Upper lobe of left lung (tissue), 6 donors: ENCODE measurements at regions not wholly inside any gene's neighbourhood (a gene's known extent, or its start where the extent isn't known, plus 50 kb on each side); places are given as distances from the start of the nearest gene placed in this dataset.

Source experiments
- ATAC-seq, 2 donors: fragments of 200-7000 bp; cut with Tn5 transposase; one replicate each; pipeline ENCODE4 v1.9.1; 2022; ENCODE audit warnings: mild to moderate bottlenecking in 2 of 2, moderate library complexity in 2 of 2; ENCODE audit not compliant: low FRiP score in 2 of 2
- DNase-seq, 2 donors: peaks; one replicate each; pipeline ENCODE4 v3.0.0-alpha.2; 2019 to 2020
- H3K27ac ChIP-seq, 4 donors: fragments of 200-600 bp; sonication (generic); one replicate each; pipeline ENCODE4 v1.5.1; 2016 to 2019
- H3K27me3 ChIP-seq, 4 donors: fragments of 200-600 bp; sonication (generic); one replicate each; pipeline ENCODE4 v1.5.1; 2017 to 2019
- H3K36me3 ChIP-seq, 4 donors: fragments of 200-600 bp; sonication (generic); one replicate each; pipeline ENCODE4 v1.5.1; 2016 to 2019
- H3K4me1 ChIP-seq, 4 donors: fragments of 200-600 bp; sonication (generic); one replicate each; pipeline ENCODE4 v1.5.1; 2018 to 2019
- H3K4me3 ChIP-seq, 4 donors: fragments of 200-600 bp; sonication (generic); one replicate each; pipeline ENCODE4 v1.5.1; 2017 to 2019; ENCODE audit warnings: mild to moderate bottlenecking in 2 of 4, moderate library complexity in 1 of 4
- H3K9me3 ChIP-seq, 4 donors: fragments of 200-600 bp; sonication (generic); one replicate each; pipeline ENCODE4 v1.5.1; 2018 to 2019
- EP300 ChIP-seq, 4 donors: sonication (generic); formaldehyde crosslinking; IDR thresholded peaks; one replicate each; pipeline ENCODE4 v1.5.1; 2017; ENCODE audit warnings: antibody characterized with exemption in 4 of 4, control low read depth in 2 of 4
- POLR2A ChIP-seq, 4 donors: fragments of 450-650 bp; IDR thresholded peaks; one replicate each; pipeline ENCODE4 v1.5.1; 2016 to 2017; ENCODE audit warnings: antibody characterized with exemption in 4 of 4, mild to moderate bottlenecking in 2 of 4
- POLR2AphosphoS5 ChIP-seq, 2 donors: sonication (generic); formaldehyde crosslinking; IDR thresholded peaks; one replicate each; pipeline ENCODE4 v1.5.1; 2017; ENCODE audit warnings: antibody characterized with exemption in 2 of 2
- WGBS, 2 donors: methylation state at CpG; one replicate each; pipeline ENCODE4 v1.1.5; 2017 to 2018; 5-methylcytosine and 5-hydroxymethylcytosine counted together
- TF ChIP-seq, protein P1 (sequence below), 6 experiments: fragments of 450-650 bp in 4 of 6; fragments of 200-600 bp in 2 of 6; sonication (generic) in 2 of 6; IDR thresholded peaks; one replicate each; pipeline ENCODE4 v1.5.1; 2016 to 2019; ENCODE audit warnings: antibody characterized with exemption in 6 of 6
- donor health status: DM: no; HTN: no; CAD: no; lungs with moderate emphysema.
- donor health status: DM: no; HTN: yes; CAD: no; lungs with severe emphysema.

DNA sequence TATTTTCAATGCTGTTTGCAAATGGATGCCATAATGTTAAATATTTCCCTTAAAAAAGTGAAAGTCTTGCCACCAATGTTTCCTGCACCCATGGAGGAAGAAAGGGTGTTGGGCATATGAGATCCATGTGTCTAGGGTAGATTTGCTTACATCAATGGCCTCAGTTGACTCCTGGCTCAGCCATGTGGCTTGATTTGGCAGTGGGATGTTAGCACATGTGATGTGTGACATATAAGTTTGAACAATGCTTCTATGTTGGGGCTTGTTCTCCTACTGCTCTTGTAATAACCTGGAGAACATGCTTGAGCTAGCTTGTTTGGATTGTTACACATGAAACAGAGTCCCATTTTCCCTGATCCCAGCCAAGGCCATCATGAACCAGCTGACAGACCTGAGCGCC is 187.6 kb downstream of the SCP2D1 start:
- Histone ChIP-seq H3K27me3 (no peaks in the 10 kb centered on the region), H3K9me3 (no peaks in the 10 kb centered on the region), H3K4me3 (no peak overlapping the region), H3K27ac (no peak overlapping the region), H3K36me3 (no peaks in the 10 kb centered on the region), H3K4me1 (no peaks in the 10 kb centered on the region)
- ATAC-seq (no peak), DNase-seq (no peak)
- WGBS, 2 donors = 100% methylated on average over 1 of the region's 1 CpG; no CpG with 5 or more reads in 1 of the 2 donors
- TF ChIP-seq EP300 (IDR thresholded peaks at IDR 0.05) (no peak), POLR2A (IDR thresholded peaks at IDR 0.05) (no peak), POLR2AphosphoS5 (IDR thresholded peaks at IDR 0.05) (no peak)
- TF ChIP-seq, protein P1, sequence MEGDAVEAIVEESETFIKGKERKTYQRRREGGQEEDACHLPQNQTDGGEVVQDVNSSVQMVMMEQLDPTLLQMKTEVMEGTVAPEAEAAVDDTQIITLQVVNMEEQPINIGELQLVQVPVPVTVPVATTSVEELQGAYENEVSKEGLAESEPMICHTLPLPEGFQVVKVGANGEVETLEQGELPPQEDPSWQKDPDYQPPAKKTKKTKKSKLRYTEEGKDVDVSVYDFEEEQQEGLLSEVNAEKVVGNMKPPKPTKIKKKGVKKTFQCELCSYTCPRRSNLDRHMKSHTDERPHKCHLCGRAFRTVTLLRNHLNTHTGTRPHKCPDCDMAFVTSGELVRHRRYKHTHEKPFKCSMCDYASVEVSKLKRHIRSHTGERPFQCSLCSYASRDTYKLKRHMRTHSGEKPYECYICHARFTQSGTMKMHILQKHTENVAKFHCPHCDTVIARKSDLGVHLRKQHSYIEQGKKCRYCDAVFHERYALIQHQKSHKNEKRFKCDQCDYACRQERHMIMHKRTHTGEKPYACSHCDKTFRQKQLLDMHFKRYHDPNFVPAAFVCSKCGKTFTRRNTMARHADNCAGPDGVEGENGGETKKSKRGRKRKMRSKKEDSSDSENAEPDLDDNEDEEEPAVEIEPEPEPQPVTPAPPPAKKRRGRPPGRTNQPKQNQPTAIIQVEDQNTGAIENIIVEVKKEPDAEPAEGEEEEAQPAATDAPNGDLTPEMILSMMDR (IDR thresholded peaks at IDR 0.05) = no peak

DNA sequence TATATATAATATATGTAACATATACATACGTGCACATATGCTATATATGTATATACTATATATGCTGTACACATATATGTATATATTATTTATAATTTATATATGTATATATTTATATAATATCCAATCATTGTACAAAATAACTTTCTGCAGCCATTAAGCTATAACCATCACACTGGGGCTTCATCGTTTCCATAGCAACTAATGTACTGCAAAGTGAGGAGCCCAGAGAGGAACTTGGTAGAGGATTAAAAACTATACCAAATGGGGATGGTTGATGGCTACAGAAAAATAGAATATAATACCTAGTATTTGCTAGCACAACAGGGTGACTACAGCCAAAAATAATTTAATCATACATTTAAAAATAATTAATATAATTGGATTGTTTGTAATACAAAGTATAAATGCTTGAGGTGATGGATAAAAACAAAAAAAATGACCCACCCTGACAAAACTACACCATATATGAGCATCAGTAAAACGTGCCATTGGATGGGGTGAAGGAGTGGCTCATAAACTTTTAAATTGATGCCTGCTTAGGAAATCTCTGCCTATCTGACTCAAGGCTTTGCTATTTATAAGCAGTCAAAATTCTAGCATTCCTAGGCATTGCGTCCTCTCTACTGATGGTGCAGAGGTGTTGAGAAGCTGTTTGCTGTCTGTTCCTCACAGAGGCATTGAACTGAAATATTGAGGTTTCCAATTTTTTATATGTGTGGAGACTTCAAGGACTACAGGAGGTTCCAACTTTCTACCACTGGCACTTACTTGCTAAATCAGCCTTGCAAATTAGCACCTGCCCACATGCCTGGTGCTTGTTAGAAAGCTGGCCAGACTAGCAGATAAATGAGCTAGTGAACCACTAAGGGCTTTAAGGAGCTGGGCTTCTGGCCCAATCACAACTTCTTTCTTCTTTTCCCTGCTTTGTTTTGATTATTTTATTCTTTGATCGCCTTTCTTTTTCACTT is 190.1 kb downstream of the SCP2D1 start:
- Histone ChIP-seq H3K4me3 (no peak overlapping the region), H3K27me3 (no peaks in the 10 kb centered on the region), H3K27ac (no peak overlapping the region), H3K36me3 (no peaks in the 10 kb centered on the region), H3K9me3 (no peaks in the 10 kb centered on the region), H3K4me1 (no peaks in the 10 kb centered on the region)
- WGBS, 2 donors = 86 to 91% methylated on average over 5 of the region's 5 CpGs
- ATAC-seq (no peak), DNase-seq (no peak)
- TF ChIP-seq POLR2AphosphoS5 (IDR thresholded peaks at IDR 0.05) = no peak
- no peak for TF ChIP-seq EP300 (IDR thresholded peaks at IDR 0.05)
- TF ChIP-seq POLR2A (IDR thresholded peaks at IDR 0.05) = no peak
- TF ChIP-seq, protein P1 (IDR thresholded peaks at IDR 0.05) = no peak

DNA sequence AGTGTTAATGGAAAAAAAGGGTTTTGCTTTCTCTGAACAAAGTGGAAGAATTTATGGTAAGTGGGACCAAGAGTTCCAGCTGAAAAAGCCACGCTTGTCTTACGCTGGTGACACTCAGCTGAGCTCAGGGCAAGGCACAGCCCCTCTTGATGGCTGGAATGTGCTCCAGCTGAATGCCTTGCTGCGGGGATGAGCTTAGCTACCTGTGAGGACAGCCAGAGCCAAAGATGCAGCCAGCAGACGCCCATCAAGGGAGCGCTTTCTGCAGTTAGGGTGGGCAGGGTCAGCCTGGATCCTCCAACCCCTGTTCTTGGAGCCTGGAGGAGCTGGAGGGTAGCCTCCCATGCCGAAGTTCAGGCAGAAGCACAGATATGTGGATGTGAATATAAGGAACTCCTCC is 191.4 kb downstream of the SCP2D1 start:
- Histone ChIP-seq H3K36me3 (no peaks in the 10 kb centered on the region), H3K4me1 (no peaks in the 10 kb centered on the region), H3K4me3 (no peak overlapping the region), H3K27ac (no peak overlapping the region), H3K27me3 (no peaks in the 10 kb centered on the region), H3K9me3 (no peaks in the 10 kb centered on the region)
- TF ChIP-seq EP300 (IDR thresholded peaks at IDR 0.05) (no peak), POLR2AphosphoS5 (IDR thresholded peaks at IDR 0.05) (no peak), POLR2A (IDR thresholded peaks at IDR 0.05) (no peak)
- TF ChIP-seq, protein P1 (IDR thresholded peaks at IDR 0.05) = no peak
- ATAC-seq (no peak), DNase-seq (no peak)
- 72 to 80% methylated on average over 5 to 6 of the region's 6 CpGs for WGBS, 2 donors

DNA sequence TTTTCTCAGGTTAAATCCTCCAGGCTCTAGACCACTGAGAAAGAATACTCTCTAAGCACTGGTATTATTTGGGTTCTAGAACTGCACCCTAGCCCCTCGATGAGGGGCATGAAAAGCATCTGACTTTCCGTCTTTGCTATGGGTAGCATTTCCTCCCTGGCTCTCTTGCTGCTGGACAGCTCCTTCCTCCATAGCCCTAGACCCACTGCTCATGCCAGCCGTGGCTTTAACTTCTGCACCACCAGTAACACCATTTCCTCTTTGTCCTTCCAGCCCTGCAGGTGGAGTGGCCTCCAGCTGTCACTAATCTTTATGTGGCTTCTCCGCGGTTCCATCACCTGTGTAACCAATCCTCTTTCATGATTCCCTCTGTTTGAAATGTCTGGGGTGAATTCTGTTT is 194.9 kb downstream of the SCP2D1 start:
- WGBS, 2 donors = 56 to 57% methylated on average over 5 of the region's 5 CpGs
- TF ChIP-seq, protein P1 (IDR thresholded peaks at IDR 0.05) = no peak
- TF ChIP-seq POLR2AphosphoS5 (IDR thresholded peaks at IDR 0.05) (no peak), EP300 (IDR thresholded peaks at IDR 0.05) (no peak), POLR2A (IDR thresholded peaks at IDR 0.05) (no peak)
- ATAC-seq (no peak), DNase-seq (no peak)
- Histone ChIP-seq H3K4me3 (no peak overlapping the region), H3K4me1 (no peaks in the 10 kb centered on the region), H3K36me3 (no peaks in the 10 kb centered on the region), H3K27ac (no peak overlapping the region), H3K9me3 (no peaks in the 10 kb centered on the region), H3K27me3 (no peaks in the 10 kb centered on the region)
